CD4-positive, alpha-beta memory T cell (primary cell): ENCODE measurements at regions not wholly inside any gene's neighbourhood (a gene's known extent, or its start where the extent isn't known, plus 50 kb on each side); places are given as distances from the start of the nearest gene placed in this dataset.
"Not testable (repeated sequence)": the region's sequence is repeated elsewhere in the genome, so short reads cannot be mapped to it uniquely, and the experiment has no call there.

ENCODE experiments used
- CTCF ChIA-PET: fragments of 350-600 bp; sonication (Branson Sonifier 250); formaldehyde crosslinking; loops from one replicate; lab custom pipeline; 2021; ENCODE audit warnings: inconsistent platforms; ENCODE audit not compliant: partially characterized antibody; lab: Charles Lee
- POLR2A ChIA-PET: fragments of 350-600 bp; sonication (Branson Sonifier 250); formaldehyde crosslinking; loops from one replicate; lab custom pipeline; 2021; ENCODE audit not compliant: partially characterized antibody; lab: Charles Lee
- DNase-seq, 5 donors: peaks; one replicate each; pipeline versions ENCODE4 v3.0.0 to v3.0.0-alpha.2; 2020 to 2022; ENCODE audit warnings: mixed read lengths in 1 of 5
- H3K27ac ChIP-seq: one replicate; pipeline ENCODE4 v1.7.0; 2013; ENCODE audit warnings: low read depth, low read length
- H3K27me3 ChIP-seq: 2 replicates; pipeline ENCODE4 v1.7.0; 2013; ENCODE audit warnings: mild to moderate bottlenecking, low read length, moderate library complexity; ENCODE audit not compliant: insufficient read depth
- H3K36me3 ChIP-seq: 2 replicates; pipeline ENCODE4 v1.7.0; 2013; ENCODE audit warnings: mild to moderate bottlenecking, low read length, moderate library complexity; ENCODE audit not compliant: insufficient read depth
- H3K4me1 ChIP-seq: 2 replicates; pipeline ENCODE4 v1.7.0; 2013; ENCODE audit warnings: mild to moderate bottlenecking, low read length, moderate library complexity; ENCODE audit not compliant: insufficient read depth
- H3K4me3 ChIP-seq, 2 donors: one replicate each; pipeline ENCODE4 v1.7.0; 2013; ENCODE audit warnings: low read length in 2 of 2, mild to moderate bottlenecking in 1 of 2
- H3K9me3 ChIP-seq, 2 donors: one replicate each; pipeline ENCODE4 v1.7.0; 2013; ENCODE audit warnings: low read length in 2 of 2, control low read depth in 1 of 2; ENCODE audit not compliant: control insufficient read depth in 1 of 2
- H3K27ac Mint-ChIP-seq, 7 donors: one replicate each; pipeline ENCODE4 v1.8.0; 2020 to 2021; ENCODE audit warnings: mixed read lengths in 7 of 7, mild to moderate bottlenecking in 6 of 7, inconsistent platforms in 3 of 7, moderate library complexity in 3 of 7
- H3K27me3 Mint-ChIP-seq, 2 donors: one replicate each; pipeline ENCODE4 v1.8.0; 2020 to 2021; ENCODE audit warnings: mixed read lengths in 2 of 2
- H3K36me3 Mint-ChIP-seq, 2 donors: one replicate each; pipeline ENCODE4 v1.8.0; 2020 to 2021; ENCODE audit warnings: mixed read lengths in 2 of 2, inconsistent platforms in 1 of 2, mild to moderate bottlenecking in 1 of 2
- H3K4me1 Mint-ChIP-seq, 4 donors: one replicate each; pipeline ENCODE4 v1.8.0; 2020 to 2021; ENCODE audit warnings: mixed read lengths in 4 of 4, mild to moderate bottlenecking in 1 of 4
- H3K4me3 Mint-ChIP-seq, 8 donors: one replicate each; pipeline ENCODE4 v1.8.0; 2020 to 2021; ENCODE audit warnings: mixed read lengths in 8 of 8, mild to moderate bottlenecking in 7 of 8, moderate library complexity in 6 of 8, inconsistent platforms in 3 of 8
- H3K9me3 Mint-ChIP-seq, 8 donors: one replicate each; pipeline ENCODE4 v1.8.0; 2020 to 2021; ENCODE audit warnings: mixed read lengths in 8 of 8, mild to moderate bottlenecking in 5 of 8, inconsistent platforms in 3 of 8, moderate library complexity in 1 of 8
- intact Hi-C: fragments of 100-400 bp; cut with micrococcal nuclease; formaldehyde crosslinking; loops from one replicate; pipeline ENCODE4 v1.15.1; 2023

- H3K4me3 ChIP-seq, H3K36me3 Mint-ChIP-seq, H3K27ac Mint-ChIP-seq, H3K9me3 ChIP-seq, H3K27ac ChIP-seq, DNase-seq, H3K36me3 ChIP-seq, CTCF ChIA-PET, H3K4me3 Mint-ChIP-seq, H3K27me3 Mint-ChIP-seq, intact Hi-C loops, POLR2A ChIA-PET, H3K4me1 Mint-ChIP-seq, H3K27me3 ChIP-seq, H3K4me1 ChIP-seq: not testable (repeated sequence)
- peaks cover 4 to 18% (median 10%) of the 10 kb centered on the region in 8 donors for H3K9me3 Mint-ChIP-seq
Observed at GRCh38 chr14:30023350-30023749, 95.7 kb upstream of the PRKD1 start.

- ChIA-PET CTCF (no interaction called here), POLR2A (no interaction called here)
- Mint-ChIP-seq H3K27ac (no peak overlapping the region), H3K4me1 (no peaks in the 10 kb centered on the region), H3K27me3 (no peaks in the 10 kb centered on the region), H3K4me3 (no peak overlapping the region), H3K36me3 (no peaks in the 10 kb centered on the region), H3K9me3 (peaks cover 0 to 25% (median 13%) of the 10 kb centered on the region in 8 donors)
- no peak for DNase-seq
- intact Hi-C loops = no loop called here
- Histone ChIP-seq H3K4me1 (no peaks in the 10 kb centered on the region), H3K36me3 (no peaks in the 10 kb centered on the region), H3K4me3 (no peak overlapping the region), H3K27me3 (no peaks in the 10 kb centered on the region), H3K9me3 (no peaks in the 10 kb centered on the region), H3K27ac (no peak overlapping the region)
Observed at GRCh38 chr14:30034152-30034551, 106.5 kb upstream of the PRKD1 start.

DNA sequence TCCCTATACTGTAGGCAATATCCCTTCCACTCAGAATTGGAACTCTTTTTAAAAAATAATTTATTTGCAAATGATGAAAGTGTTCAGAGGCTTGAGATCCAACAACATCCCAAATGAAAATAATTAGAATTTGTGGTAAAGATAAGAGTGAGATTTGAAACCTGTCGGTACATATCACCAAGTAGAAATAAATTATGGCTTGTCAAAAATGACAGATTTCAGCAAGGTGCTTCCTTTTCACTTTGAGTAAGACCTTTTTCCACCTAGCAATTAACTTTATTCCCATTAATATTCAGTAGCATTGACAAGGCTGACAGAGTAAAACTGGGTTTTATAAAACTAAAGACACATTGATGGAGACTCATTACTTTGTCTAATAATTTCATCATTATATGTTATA lies 107.7 kb upstream of the PRKD1 start:
- Mint-ChIP-seq H3K27ac (no peak overlapping the region), H3K27me3 (no peaks in the 10 kb centered on the region), H3K4me1 (no peaks in the 10 kb centered on the region), H3K36me3 (no peaks in the 10 kb centered on the region), H3K9me3 (peaks cover 0 to 21% (median 11%) of the 10 kb centered on the region in 8 donors), H3K4me3 (no peak overlapping the region)
- ChIA-PET POLR2A (no interaction called here), CTCF (no interaction called here)
- Histone ChIP-seq H3K4me3 (no peak overlapping the region), H3K36me3 (no peaks in the 10 kb centered on the region), H3K9me3 (no peaks in the 10 kb centered on the region), H3K4me1 (no peaks in the 10 kb centered on the region), H3K27ac (no peak overlapping the region), H3K27me3 (no peaks in the 10 kb centered on the region)
- intact Hi-C loops = no loop called here
- no peak for DNase-seq

DNA sequence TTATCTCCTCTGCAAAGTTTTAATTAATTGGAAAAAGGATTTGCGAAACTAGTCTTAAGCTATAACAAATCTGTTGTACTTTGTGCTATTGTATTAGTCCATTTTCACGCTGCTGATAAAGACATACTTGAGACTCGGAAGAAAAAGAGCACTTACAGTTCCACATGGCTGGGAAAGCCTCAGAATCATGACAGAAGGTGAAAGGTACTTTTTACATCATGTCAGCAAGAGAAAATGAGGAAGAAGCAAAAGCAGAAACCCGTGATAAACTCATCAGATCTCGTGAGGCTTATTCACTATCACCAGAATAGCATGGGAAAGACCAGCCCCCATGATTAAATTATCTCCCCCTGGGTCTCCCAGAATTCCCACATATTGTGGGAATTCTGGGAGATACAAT lies 118.1 kb upstream of the PRKD1 start:
- no peak overlapping the region for H3K4me3 Mint-ChIP-seq
- CTCF ChIA-PET = no interaction called here

GRCh38 chr14:30053103-30053502 lies 125.5 kb upstream of the PRKD1 start:
- H3K9me3 Mint-ChIP-seq = peaks cover 0 to 15% (median 2%) of the 10 kb centered on the region in 8 donors
- Histone ChIP-seq H3K9me3 (no peaks in the 10 kb centered on the region), H3K27me3 (no peaks in the 10 kb centered on the region), H3K36me3 (no peaks in the 10 kb centered on the region), H3K27ac (no peak overlapping the region), H3K4me3 (no peak overlapping the region), H3K4me1 (no peaks in the 10 kb centered on the region)
- POLR2A ChIA-PET = no interaction called here
- intact Hi-C loops = no loop called here
- no peaks in the 10 kb centered on the region for H3K27me3 Mint-ChIP-seq
- no peak for DNase-seq
- H3K4me3 Mint-ChIP-seq = no peak overlapping the region
- CTCF ChIA-PET = no interaction called here
- no peak overlapping the region for H3K27ac Mint-ChIP-seq
- H3K36me3 Mint-ChIP-seq = no peaks in the 10 kb centered on the region
- no peaks in the 10 kb centered on the region for H3K4me1 Mint-ChIP-seq

More for the DNA sequence above, 118.1 kb upstream of the PRKD1 start:
- intact Hi-C loops = no loop called here
- Mint-ChIP-seq H3K9me3 (peaks cover 5 to 20% (median 9%) of the 10 kb centered on the region in 8 donors), H3K27me3 (no peaks in the 10 kb centered on the region), H3K27ac (no peak overlapping the region), H3K36me3 (no peaks in the 10 kb centered on the region), H3K4me1 (no peaks in the 10 kb centered on the region)
- no peak overlapping the region for H3K4me3 ChIP-seq
- no peaks in the 10 kb centered on the region for H3K27me3 ChIP-seq
- POLR2A ChIA-PET = no interaction called here
- no peaks in the 10 kb centered on the region for H3K36me3 ChIP-seq
- H3K9me3 ChIP-seq = no peaks in the 10 kb centered on the region
- DNase-seq = no peak
- no peaks in the 10 kb centered on the region for H3K4me1 ChIP-seq
- H3K27ac ChIP-seq = no peak overlapping the region

DNA sequence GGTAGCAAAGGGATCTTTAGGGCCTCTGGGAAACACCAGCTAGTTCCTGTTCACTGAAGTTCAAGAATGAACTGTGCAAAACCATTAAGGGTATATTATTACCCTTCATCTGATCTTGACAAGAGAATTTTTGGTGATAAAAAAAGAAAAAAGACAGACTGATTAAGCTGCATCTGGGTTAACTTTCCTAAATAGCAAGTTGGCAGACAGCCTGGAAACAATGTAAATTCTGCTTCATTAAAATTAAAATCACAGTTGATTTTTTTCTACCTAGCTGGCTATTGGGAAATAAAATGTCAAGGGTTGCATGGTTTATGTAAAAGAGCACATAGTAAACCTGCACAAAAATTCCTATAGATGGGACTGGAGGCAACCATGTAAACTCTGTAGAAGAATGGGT lies 126.6 kb upstream of the PRKD1 start:
- H3K4me1 Mint-ChIP-seq = no peaks in the 10 kb centered on the region
- Histone ChIP-seq H3K4me3 (no peak overlapping the region), H3K27ac (no peak overlapping the region), H3K36me3 (no peaks in the 10 kb centered on the region), H3K4me1 (no peaks in the 10 kb centered on the region), H3K27me3 (no peaks in the 10 kb centered on the region), H3K9me3 (no peaks in the 10 kb centered on the region)
- no peaks in the 10 kb centered on the region for H3K27me3 Mint-ChIP-seq
- CTCF ChIA-PET = no interaction called here
- DNase-seq = no peak
- peaks cover 0 to 19% (median 3%) of the 10 kb centered on the region in 8 donors for H3K9me3 Mint-ChIP-seq
- H3K36me3 Mint-ChIP-seq = no peaks in the 10 kb centered on the region
- intact Hi-C loops = no loop called here
- POLR2A ChIA-PET = no interaction called here
- H3K27ac Mint-ChIP-seq = no peak overlapping the region
- H3K4me3 Mint-ChIP-seq = no peak overlapping the region

- Histone ChIP-seq H3K27me3 (no peaks in the 10 kb centered on the region), H3K27ac (no peak overlapping the region), H3K9me3 (no peaks in the 10 kb centered on the region), H3K4me1 (no peaks in the 10 kb centered on the region), H3K36me3 (no peaks in the 10 kb centered on the region), H3K4me3 (no peak overlapping the region)
- H3K27ac Mint-ChIP-seq = no peak overlapping the region
- no peaks in the 10 kb centered on the region for H3K27me3 Mint-ChIP-seq
- no peaks in the 10 kb centered on the region for H3K36me3 Mint-ChIP-seq
- H3K4me3 Mint-ChIP-seq = no peak overlapping the region
- H3K9me3 Mint-ChIP-seq = peaks cover 0 to 13% (median 3%) of the 10 kb centered on the region in 8 donors
- intact Hi-C loops = no loop called here
- CTCF ChIA-PET = no interaction called here
- DNase-seq = no peak
- POLR2A ChIA-PET = no interaction called here
- no peaks in the 10 kb centered on the region for H3K4me1 Mint-ChIP-seq
Observed at GRCh38 chr14:30058401-30058800, 130.8 kb upstream of the PRKD1 start.

DNA sequence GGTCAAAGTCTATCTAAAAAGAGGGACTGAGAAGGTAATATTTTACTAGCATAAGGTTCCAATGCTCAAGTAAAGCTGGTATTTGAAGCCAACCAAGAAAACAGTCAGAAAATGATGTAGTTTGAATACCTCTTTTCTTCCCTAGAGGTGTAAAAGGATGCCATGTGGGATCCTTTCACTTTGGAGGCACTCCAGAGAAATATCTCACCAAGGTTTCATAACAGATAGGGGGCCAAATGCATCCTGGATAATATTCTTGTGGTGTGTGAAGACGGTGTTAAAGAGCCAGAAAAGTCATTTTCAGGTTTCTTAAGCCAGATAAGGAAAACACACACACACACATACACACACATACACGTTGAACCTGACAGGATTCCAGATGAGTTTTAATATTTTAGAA lies 136.1 kb upstream of the PRKD1 start:
- H3K36me3 ChIP-seq = no peaks in the 10 kb centered on the region
- ChIA-PET POLR2A (no interaction called here), CTCF (no interaction called here)
- no peak overlapping the region for H3K4me3 ChIP-seq
- Mint-ChIP-seq H3K4me3 (no peak overlapping the region), H3K36me3 (no peaks in the 10 kb centered on the region), H3K4me1 (no peaks in the 10 kb centered on the region), H3K27ac (no peak overlapping the region), H3K27me3 (no peaks in the 10 kb centered on the region), H3K9me3 (peaks cover under 1 to 16% (median 6%) of the 10 kb centered on the region in 8 donors)
- DNase-seq = no peak
- H3K27ac ChIP-seq = no peak overlapping the region
- no peaks in the 10 kb centered on the region for H3K4me1 ChIP-seq
- no peaks in the 10 kb centered on the region for H3K27me3 ChIP-seq
- intact Hi-C loops = no loop called here
- H3K9me3 ChIP-seq = no peaks in the 10 kb centered on the region
